Esophagus muscularis mucosa (tissue), 3 donors: ENCODE measurements at regions not wholly inside any gene's neighbourhood (a gene's known extent, or its start where the extent isn't known, plus 50 kb on each side); places are given as distances from the start of the nearest gene placed in this dataset.

ENCODE experiments used
- CTCF ChIP-seq, 3 experiments: fragments of 200-600 bp in 2 of 3; fragments of 450-650 bp in 1 of 3; sonication (generic) in 2 of 3; IDR thresholded peaks; one replicate each; pipeline ENCODE4 v1.5.1; 2017 to 2019; ENCODE audit warnings: antibody characterized with exemption in 3 of 3, mild to moderate bottlenecking in 2 of 3, moderate library complexity in 1 of 3
- POLR2A ChIP-seq: fragments of 450-650 bp; IDR thresholded peaks from one replicate; pipeline ENCODE4 v1.6.1; 2017; ENCODE audit warnings: antibody characterized with exemption, moderate library complexity, mild to moderate bottlenecking, low read depth

DNA sequence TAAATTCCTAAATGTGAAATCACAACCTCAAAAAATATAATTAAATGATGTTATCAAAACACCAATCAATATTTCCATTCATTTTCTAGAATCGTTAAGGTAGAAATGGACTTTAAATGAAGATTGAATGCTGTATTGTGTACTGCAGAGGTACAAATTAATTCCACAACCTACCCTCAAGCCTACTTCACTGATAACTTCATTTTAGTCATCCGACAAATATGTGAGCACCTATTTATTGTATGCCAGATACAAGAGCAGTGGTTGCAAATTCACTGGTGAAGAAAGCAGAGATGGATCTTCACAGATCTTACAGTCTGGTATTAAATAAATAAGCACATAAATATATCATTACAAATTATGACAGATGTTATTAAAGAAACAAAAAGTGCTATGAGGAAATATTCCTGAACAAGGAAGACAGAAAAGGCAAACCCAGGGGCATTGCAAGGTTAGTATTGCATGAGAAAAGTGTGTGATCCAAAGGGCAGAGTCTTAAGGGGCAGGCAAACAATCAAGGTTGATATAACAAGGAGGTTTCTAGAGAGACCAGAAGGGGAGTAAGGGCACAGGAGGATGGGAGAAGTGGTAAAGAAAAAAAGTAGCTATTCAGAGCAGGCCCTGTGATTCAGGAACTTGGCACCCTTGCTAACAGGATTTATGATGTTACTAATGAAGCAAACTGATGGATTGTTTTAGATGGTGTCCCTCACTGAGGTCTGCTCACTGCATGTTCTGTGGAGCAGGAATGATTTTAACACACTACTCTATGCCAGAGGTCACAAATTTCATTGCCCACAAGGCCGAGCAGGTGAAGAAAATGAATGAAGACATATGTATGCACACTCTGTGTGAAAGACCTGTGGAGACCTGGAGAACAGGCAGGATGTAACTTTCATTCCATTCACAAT lies 128.0 kb upstream of the CCDC150 start:
- TF ChIP-seq CTCF (IDR thresholded peaks at IDR 0.05): no peak
- TF ChIP-seq POLR2A: no peak
